ENCODE measurements at regions not wholly inside any gene's neighbourhood (a gene's known extent, or its start where the extent isn't known, plus 50 kb on each side); places are given as distances from the start of the nearest gene placed in this dataset.
"Not testable (repeated sequence)": the region's sequence is repeated elsewhere in the genome, so short reads cannot be mapped to it uniquely, and the experiment has no call there.

- in situ Hi-C loops (cut with HindIII; ENCODE audit: low sequenced_read_pairs), result no loop called here
- no peak for DNase-seq (ENCODE audit: low read depth, low spot score)
- TF ChIP-seq CTCF (IDR thresholded peaks at IDR 0.05; ENCODE audit: low read depth, low read length), result no peak
- H3K4me3 ChIP-seq (ENCODE audit: low read depth, low read length), result no peak overlapping the region
These were observed 97.8 kb upstream of the KRAS start for GRCh38 chr12:25348593-25348895.

GRCh38 chr12:25347716-25348592, 97.2 kb upstream of the KRAS start:
- in situ Hi-C loops (cut with HindIII; ENCODE audit: low sequenced_read_pairs), result no loop called here
- no peak for TF ChIP-seq CTCF (IDR thresholded peaks at IDR 0.05; ENCODE audit: low read depth, low read length)
- no peak overlapping the region for H3K4me3 ChIP-seq (ENCODE audit: low read depth, low read length)
- no peak for DNase-seq (ENCODE audit: low read depth, low spot score)

- DNase-seq (ENCODE audit: low read depth, low spot score); in situ Hi-C loops (cut with HindIII; ENCODE audit: low sequenced_read_pairs); H3K4me3 ChIP-seq (ENCODE audit: low read depth, low read length): not testable (repeated sequence)
These were observed 91.1 kb upstream of the KRAS start for GRCh38 chr12:25341877-25342276.

DNA sequence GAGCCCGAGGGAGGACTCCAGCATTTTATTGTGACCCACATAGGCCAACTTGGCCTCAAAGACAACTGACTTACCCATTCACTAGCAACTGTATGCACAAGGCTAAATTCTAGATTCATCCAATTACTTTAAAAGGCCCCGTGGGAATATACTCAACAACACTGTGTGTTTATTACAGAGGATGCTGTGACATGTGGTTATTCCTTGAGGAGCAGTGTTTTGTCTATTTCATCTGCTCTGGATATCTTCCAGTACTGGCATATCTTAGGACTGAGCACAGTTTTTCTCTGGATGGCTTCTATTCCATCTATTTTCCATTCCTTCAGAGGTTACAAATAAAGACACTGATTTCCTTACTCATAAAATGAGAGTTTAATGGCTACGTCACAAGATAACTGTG, 87.2 kb upstream of the KRAS start:
- TF ChIP-seq CTCF (IDR thresholded peaks at IDR 0.05; ENCODE audit: low read depth, low read length), result no peak
- H3K4me3 ChIP-seq (ENCODE audit: low read depth, low read length), result no peak overlapping the region
- in situ Hi-C loops (cut with HindIII; ENCODE audit: low sequenced_read_pairs), result no loop called here
- DNase-seq (ENCODE audit: low read depth, low spot score), result no peak

DNA sequence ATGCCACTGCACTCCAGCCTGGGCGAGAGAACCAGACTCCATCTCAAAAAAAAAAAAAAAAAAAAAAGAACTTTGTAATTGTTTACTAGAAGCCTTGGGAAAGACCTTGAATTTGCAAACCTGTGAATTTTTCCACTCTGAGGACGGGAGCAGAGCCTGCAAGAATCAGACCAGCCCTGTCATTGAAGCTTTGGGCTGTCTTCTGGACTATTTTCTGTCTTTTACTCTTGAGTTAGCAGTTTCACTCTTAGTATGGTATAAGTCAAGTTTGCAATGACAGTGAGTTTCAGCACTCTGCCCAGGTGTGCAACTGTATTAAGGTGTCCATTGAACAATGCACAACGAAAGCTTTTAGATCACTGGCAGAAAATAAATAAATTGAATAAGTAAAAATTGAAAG, 81.4 kb upstream of the KRAS start:
- in situ Hi-C loops (cut with HindIII; ENCODE audit: low sequenced_read_pairs), result no loop called here
- TF ChIP-seq CTCF (IDR thresholded peaks at IDR 0.05; ENCODE audit: low read depth, low read length), result no peak
- no peak for DNase-seq (ENCODE audit: low read depth, low spot score)
- H3K4me3 ChIP-seq (ENCODE audit: low read depth, low read length), result no peak overlapping the region

- in situ Hi-C loops (cut with HindIII; ENCODE audit: low sequenced_read_pairs), result no loop called here
- TF ChIP-seq CTCF (IDR thresholded peaks at IDR 0.05; ENCODE audit: low read depth, low read length), result no peak
- peak; percentile 44 for DNase-seq (ENCODE audit: low read depth, low spot score)
- H3K4me3 ChIP-seq (ENCODE audit: low read depth, low read length), result no peak overlapping the region
These were observed 77.5 kb upstream of the KRAS start for GRCh38 chr12:25328072-25328712.

- in situ Hi-C loops (cut with HindIII; ENCODE audit: low sequenced_read_pairs), result no loop called here
- no peak overlapping the region for H3K4me3 ChIP-seq (ENCODE audit: low read depth, low read length)
- no peak for DNase-seq (ENCODE audit: low read depth, low spot score)
- no peak for TF ChIP-seq CTCF (IDR thresholded peaks at IDR 0.05; ENCODE audit: low read depth, low read length)
These were observed 76.6 kb upstream of the KRAS start for GRCh38 chr12:25327321-25327720.

All from astrocyte of the spinal cord (primary cell).